A673 (cell line): ENCODE measurements at regions not wholly inside any gene's neighbourhood (a gene's known extent, or its start where the extent isn't known, plus 50 kb on each side); places are given as distances from the start of the nearest gene placed in this dataset.

Experiments
- BruUV-seq: library from RNA; stranded (reverse); fragments of 400-500 nt; replicated peaks from 2 replicates; lab custom pipeline; 2021; lab: Mats Ljungman, UMichigan
- CTCF ChIA-PET: fragments of 300-600 bp; sonication (Branson Sonifier 250); formaldehyde crosslinking; loops from one replicate; lab custom pipeline; 2022; ENCODE audit warnings: antibody characterized with exemption; lab: Charles Lee
- POLR2A ChIA-PET: fragments of 300-600 bp; sonication (Branson Sonifier 250); formaldehyde crosslinking; loops from one replicate; lab custom pipeline; 2022; ENCODE audit warnings: antibody characterized with exemption; ENCODE audit not compliant: low non-redundant PET; lab: Charles Lee
- DNase-seq: peaks from one replicate; pipeline ENCODE4 v3.0.0-alpha.2; 2015; ENCODE audit warnings: low spot score
- H3K27ac ChIP-seq: fragments of 200-600 bp; sonication (generic); 2 replicates; pipeline ENCODE4 v1.5.1; 2016; ENCODE audit warnings: mixed run types, low read depth, mild to moderate bottlenecking, mixed read lengths, antibody characterized with exemption, low read length; ENCODE audit not compliant: poor library complexity, severe bottlenecking
- H3K27me3 ChIP-seq: fragments of 200-600 bp; sonication (generic); replicated peaks from 2 replicates; pipeline ENCODE4 v1.6.1; 2017; ENCODE audit warnings: mixed run types, low read depth, mild to moderate bottlenecking, mixed read lengths, antibody characterized with exemption, low read length; ENCODE audit not compliant: insufficient read depth, poor library complexity
- H3K36me3 ChIP-seq: fragments of 200-600 bp; sonication (generic); 2 replicates; pipeline ENCODE4 v1.6.1; 2016; ENCODE audit warnings: mixed run types, mild to moderate bottlenecking, mixed read lengths, antibody characterized with exemption, low read length; ENCODE audit not compliant: insufficient read depth, poor library complexity, severe bottlenecking
- H3K4me1 ChIP-seq: fragments of 200-600 bp; sonication (generic); 2 replicates; pipeline ENCODE4 v1.6.1; 2017; ENCODE audit warnings: mixed run types, mild to moderate bottlenecking, mixed read lengths, antibody characterized with exemption, low read length; ENCODE audit not compliant: insufficient read depth, poor library complexity, severe bottlenecking
- H3K4me3 ChIP-seq: fragments of 200-600 bp; sonication (generic); 2 replicates; pipeline ENCODE4 v1.5.1; 2016; ENCODE audit warnings: low read depth, mixed run types, mild to moderate bottlenecking, mixed read lengths, low read length; ENCODE audit not compliant: poor library complexity, severe bottlenecking
- H3K9me3 ChIP-seq: fragments of 200-600 bp; sonication (generic); 2 replicates; pipeline ENCODE4 v1.6.1; 2016; ENCODE audit warnings: mixed run types, low read depth, mild to moderate bottlenecking, mixed read lengths, antibody characterized with exemption, low read length; ENCODE audit not compliant: poor library complexity, severe bottlenecking
- EZH2 ChIP-seq: fragments of 200-600 bp; sonication (generic); IDR thresholded peaks from 2 replicates; pipeline ENCODE4 v1.6.1; 2017; ENCODE audit warnings: borderline replicate concordance, low read depth, mild to moderate bottlenecking, mixed read lengths, antibody characterized with exemption, low read length; ENCODE audit not compliant: poor library complexity, severe bottlenecking
- intact Hi-C: fragments of 100-400 bp; cut with micrococcal nuclease; formaldehyde crosslinking; loops from one replicate; pipeline ENCODE4 v1.10.0; 2022; ENCODE audit not compliant: unreplicated experiment
- TF ChIP-seq, protein P1 (sequence below): fragments of 300-800, 200-600 bp; sonication (generic); conservative IDR thresholded peaks from 2 replicates; pipeline ENCODE4 v1.5.1; 2017; ENCODE audit warnings: low read depth, mild to moderate bottlenecking, antibody characterized with exemption, low read length, moderate library complexity, mixed read lengths

DNA sequence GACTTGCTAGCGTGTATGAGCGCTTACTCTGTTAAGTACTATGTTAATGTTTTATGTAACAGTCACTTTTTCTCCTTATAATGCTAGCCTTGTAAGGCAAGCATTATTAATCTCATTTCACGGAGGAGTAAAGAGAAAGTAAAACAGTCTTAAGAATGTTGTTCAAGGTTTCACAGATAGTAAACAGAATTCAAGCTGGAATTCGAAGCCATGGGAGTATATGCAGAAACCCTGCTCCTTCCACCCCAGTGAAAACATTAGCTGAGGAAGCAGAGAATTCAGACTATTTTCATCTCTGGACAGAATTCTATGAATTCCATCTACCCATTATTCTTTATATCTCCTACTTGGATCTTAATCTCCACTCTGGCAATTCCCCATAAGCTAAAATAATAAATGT is 1028.3 kb upstream of the WWC1 start:
- ChIA-PET POLR2A (no interaction called here), CTCF (no interaction called here)
- TF ChIP-seq EZH2 = no peak
- TF ChIP-seq, protein P1, sequence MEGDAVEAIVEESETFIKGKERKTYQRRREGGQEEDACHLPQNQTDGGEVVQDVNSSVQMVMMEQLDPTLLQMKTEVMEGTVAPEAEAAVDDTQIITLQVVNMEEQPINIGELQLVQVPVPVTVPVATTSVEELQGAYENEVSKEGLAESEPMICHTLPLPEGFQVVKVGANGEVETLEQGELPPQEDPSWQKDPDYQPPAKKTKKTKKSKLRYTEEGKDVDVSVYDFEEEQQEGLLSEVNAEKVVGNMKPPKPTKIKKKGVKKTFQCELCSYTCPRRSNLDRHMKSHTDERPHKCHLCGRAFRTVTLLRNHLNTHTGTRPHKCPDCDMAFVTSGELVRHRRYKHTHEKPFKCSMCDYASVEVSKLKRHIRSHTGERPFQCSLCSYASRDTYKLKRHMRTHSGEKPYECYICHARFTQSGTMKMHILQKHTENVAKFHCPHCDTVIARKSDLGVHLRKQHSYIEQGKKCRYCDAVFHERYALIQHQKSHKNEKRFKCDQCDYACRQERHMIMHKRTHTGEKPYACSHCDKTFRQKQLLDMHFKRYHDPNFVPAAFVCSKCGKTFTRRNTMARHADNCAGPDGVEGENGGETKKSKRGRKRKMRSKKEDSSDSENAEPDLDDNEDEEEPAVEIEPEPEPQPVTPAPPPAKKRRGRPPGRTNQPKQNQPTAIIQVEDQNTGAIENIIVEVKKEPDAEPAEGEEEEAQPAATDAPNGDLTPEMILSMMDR = no peak
- H3K4me3 ChIP-seq = no peak overlapping the region
- no peaks in the 10 kb centered on the region for H3K9me3 ChIP-seq
- intact Hi-C loops = loop anchor here (5.0 kb wide), 1 partner anchor 294 kb away; no protein-coding TSS in a partner anchor
- no peaks in the 10 kb centered on the region for H3K27me3 ChIP-seq
- H3K4me1 ChIP-seq = no peaks in the 10 kb centered on the region
- H3K27ac ChIP-seq = no peak overlapping the region
- H3K36me3 ChIP-seq = no peaks in the 10 kb centered on the region
- DNase-seq = no peak
- no TSS peak for BruUV-seq

DNA sequence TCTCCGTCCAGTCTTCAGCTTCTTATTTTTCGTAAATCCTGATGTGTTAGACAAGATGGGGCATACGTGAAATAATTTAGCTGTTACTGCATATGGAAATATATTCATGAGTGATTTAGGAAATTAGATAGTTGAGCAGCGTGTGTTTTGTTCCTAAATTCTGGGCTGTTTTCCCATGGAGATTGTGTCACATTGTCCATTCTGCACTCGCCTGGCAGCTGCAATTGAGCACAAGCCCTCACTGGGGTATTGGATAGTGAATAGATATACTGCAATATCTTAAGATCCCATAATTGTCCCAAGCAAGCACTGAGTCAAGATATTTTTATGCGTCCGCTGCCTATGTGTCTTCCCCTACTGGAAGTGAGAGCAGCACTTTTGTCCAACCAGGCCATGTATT is 1027.1 kb upstream of the WWC1 start:
- ChIA-PET POLR2A (no interaction called here), CTCF (no interaction called here)
- Histone ChIP-seq H3K36me3 (no peaks in the 10 kb centered on the region), H3K4me3 (no peak overlapping the region), H3K9me3 (no peaks in the 10 kb centered on the region), H3K27me3 (no peaks in the 10 kb centered on the region), H3K27ac (no peak overlapping the region), H3K4me1 (no peaks in the 10 kb centered on the region)
- BruUV-seq = no TSS peak
- DNase-seq = no peak
- intact Hi-C loops = loop anchor here (5.0 kb wide), 1 partner anchor 293 kb away; no protein-coding TSS in a partner anchor
- TF ChIP-seq, protein P1 = no peak
- TF ChIP-seq EZH2 = no peak

DNA sequence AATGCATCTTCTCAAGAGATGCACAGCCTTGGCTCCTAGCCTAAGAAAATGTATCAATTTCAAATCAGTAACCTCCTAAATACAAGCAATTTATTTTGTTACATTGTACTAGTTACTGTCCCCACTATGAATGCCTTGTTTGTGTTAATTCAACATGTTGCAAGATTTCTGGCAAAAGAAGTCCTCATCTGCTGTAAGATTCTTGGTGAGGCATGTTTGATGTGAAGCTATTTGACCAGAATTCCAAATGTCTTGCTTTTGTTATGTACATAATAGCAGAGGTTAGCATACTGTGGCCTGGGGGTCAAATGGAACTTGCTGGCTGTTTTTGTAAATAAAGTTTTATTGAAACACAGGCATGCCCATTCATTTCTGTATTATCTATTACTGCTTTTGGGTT is 1023.1 kb upstream of the WWC1 start:
- Histone ChIP-seq H3K27ac (no peak overlapping the region), H3K36me3 (no peaks in the 10 kb centered on the region), H3K4me1 (no peaks in the 10 kb centered on the region), H3K4me3 (no peak overlapping the region), H3K27me3 (no peaks in the 10 kb centered on the region), H3K9me3 (no peaks in the 10 kb centered on the region)
- intact Hi-C loops = no loop called here
- no TSS peak for BruUV-seq
- POLR2A ChIA-PET = no interaction called here
- TF ChIP-seq, protein P1 = no peak
- no peak for TF ChIP-seq EZH2
- CTCF ChIA-PET = no interaction called here
- no peak for DNase-seq
